Tibial nerve (tissue), 3 donors: ENCODE measurements at regions not wholly inside any gene's neighbourhood (a gene's known extent, or its start where the extent isn't known, plus 50 kb on each side); places are given as distances from the start of the nearest gene placed in this dataset.

Experiments
- CTCF ChIP-seq, 5 experiments: fragments of 200-600 bp in 3 of 5; fragments of 450-650 bp in 2 of 5; sonication (generic) in 3 of 5; IDR thresholded peaks; one replicate each; pipeline ENCODE4 v1.5.1; 2016 to 2019; ENCODE audit warnings: antibody characterized with exemption in 5 of 5, mild to moderate bottlenecking in 3 of 5, moderate library complexity in 2 of 5
- POLR2A ChIP-seq, 2 donors: fragments of 450-650 bp; IDR thresholded peaks; one replicate each; pipeline ENCODE4 v1.6.1; 2017; ENCODE audit warnings: antibody characterized with exemption in 2 of 2, mild to moderate bottlenecking in 2 of 2, moderate library complexity in 2 of 2

DNA sequence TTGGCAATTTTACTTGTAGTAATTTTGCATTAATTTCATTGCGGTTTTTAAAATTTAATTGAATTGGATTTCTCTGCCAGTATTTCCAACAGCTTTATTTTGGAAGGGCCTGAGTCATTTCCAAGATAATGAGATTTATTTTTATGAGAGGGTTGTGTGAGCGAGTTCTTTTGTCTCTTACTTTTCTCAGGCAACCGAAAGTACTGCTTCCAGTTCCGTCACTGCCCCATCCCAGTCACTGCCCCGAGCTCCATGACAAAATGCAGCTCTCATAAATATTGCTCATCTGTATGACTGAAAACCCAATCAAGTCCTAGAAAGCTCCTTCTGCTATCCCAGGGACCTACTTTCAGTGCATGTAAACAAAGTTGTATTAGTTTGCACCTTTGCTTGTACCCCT, 468.4 kb upstream of the SEMA3D start:
- TF ChIP-seq CTCF (IDR thresholded peaks at IDR 0.05) (no peak), POLR2A (IDR thresholded peaks at IDR 0.05) (no peak)
